ENCODE measurements at regions not wholly inside any gene's neighbourhood (a gene's known extent, or its start where the extent isn't known, plus 50 kb on each side); places are given as distances from the start of the nearest gene placed in this dataset.

DNA sequence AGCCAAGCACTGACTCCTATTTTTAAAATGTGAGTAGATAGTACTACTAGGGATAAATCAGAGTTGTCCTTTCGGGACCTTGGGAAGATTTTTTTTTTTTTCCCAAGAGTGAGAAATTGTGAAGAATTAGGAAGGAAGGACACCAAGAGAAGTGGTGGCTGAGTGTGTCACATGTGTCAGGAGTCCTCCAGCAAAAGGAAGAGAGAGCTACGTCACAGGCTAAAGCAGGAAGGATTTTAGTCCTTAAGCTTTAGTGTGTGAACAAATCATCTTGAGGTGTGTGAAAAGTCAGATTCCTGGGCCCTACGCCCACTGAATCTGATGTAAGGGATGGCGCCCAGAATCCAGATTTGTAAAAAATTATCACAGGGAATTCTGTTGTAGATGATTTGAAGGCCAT, 172.7 kb downstream of the SERPINI1 start:
- 77% methylated on average over 4 of the region's 4 CpGs for WGBS (ENCODE audit: insufficient coverage, low coverage, low lambda C conversion rate, missing lambda C conversion rate)
- no peaks in the 10 kb centered on the region for H3K9me3 ChIP-seq
- H3K4me3 ChIP-seq: no peak overlapping the region
- H3K4me1 ChIP-seq: no peaks in the 10 kb centered on the region
- ATAC-seq: no peak
- intact Hi-C loops (cut with DNase I): no loop called here
- TF ChIP-seq POLR2A (IDR thresholded peaks at IDR 0.05): no peak
- TF ChIP-seq, protein P1, sequence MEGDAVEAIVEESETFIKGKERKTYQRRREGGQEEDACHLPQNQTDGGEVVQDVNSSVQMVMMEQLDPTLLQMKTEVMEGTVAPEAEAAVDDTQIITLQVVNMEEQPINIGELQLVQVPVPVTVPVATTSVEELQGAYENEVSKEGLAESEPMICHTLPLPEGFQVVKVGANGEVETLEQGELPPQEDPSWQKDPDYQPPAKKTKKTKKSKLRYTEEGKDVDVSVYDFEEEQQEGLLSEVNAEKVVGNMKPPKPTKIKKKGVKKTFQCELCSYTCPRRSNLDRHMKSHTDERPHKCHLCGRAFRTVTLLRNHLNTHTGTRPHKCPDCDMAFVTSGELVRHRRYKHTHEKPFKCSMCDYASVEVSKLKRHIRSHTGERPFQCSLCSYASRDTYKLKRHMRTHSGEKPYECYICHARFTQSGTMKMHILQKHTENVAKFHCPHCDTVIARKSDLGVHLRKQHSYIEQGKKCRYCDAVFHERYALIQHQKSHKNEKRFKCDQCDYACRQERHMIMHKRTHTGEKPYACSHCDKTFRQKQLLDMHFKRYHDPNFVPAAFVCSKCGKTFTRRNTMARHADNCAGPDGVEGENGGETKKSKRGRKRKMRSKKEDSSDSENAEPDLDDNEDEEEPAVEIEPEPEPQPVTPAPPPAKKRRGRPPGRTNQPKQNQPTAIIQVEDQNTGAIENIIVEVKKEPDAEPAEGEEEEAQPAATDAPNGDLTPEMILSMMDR (IDR thresholded peaks at IDR 0.05): no peak
- no peaks in the 10 kb centered on the region for H3K27me3 ChIP-seq
- no peak overlapping the region for H3K27ac ChIP-seq
- no peaks in the 10 kb centered on the region for H3K36me3 ChIP-seq
- no peak for DNase-seq

DNA sequence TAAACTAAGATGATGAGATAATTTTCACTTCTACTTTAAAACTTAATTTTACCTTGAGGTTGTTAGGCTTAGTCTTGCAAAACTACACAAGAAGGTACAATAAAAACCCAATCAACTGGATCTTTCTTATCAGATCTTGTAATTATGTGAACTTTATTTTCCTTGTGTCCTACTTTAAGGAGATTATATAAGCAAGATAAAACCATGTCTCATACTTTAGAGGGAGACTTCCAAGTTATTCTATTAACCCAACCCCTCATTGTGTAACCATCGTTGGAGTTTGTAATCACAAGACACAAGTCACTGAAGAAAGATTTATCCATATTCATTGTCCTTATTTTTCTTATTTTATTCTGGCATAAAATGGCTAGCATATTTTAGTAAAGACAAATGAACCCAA, 165.6 kb downstream of the SERPINI1 start:
- H3K9me3 ChIP-seq: no peaks in the 10 kb centered on the region
- DNase-seq: no peak
- H3K27me3 ChIP-seq: no peaks in the 10 kb centered on the region
- intact Hi-C loops (cut with DNase I): no loop called here
- no peak for TF ChIP-seq POLR2A (IDR thresholded peaks at IDR 0.05)
- TF ChIP-seq, protein P1 (IDR thresholded peaks at IDR 0.05): no peak
- H3K27ac ChIP-seq: no peak overlapping the region
- 69% methylated on average over 1 of the region's 1 CpG for WGBS (ENCODE audit: insufficient coverage, low coverage, low lambda C conversion rate, missing lambda C conversion rate)
- no peaks in the 10 kb centered on the region for H3K4me1 ChIP-seq
- no peak for ATAC-seq
- no peak overlapping the region for H3K4me3 ChIP-seq
- no peaks in the 10 kb centered on the region for H3K36me3 ChIP-seq

DNA sequence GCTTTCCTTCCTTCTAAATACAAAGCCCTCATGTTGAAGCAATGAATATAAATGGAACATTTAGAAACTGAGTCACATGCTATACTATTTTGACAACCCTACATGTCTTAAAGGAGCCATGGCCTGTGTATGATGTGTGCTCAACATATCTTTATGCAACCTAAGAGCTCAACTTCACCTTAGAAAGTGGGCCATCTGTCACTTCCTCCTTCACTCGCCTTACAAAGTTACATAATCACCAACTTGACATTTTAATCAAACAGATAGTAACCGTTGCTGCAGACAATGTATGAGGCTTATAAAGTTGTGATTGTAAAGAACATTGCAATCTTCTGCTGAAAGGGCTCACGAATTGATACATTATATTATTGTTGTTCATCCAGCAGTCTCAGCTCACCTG, 163.6 kb downstream of the SERPINI1 start:
- H3K4me1 ChIP-seq: no peaks in the 10 kb centered on the region
- 45% methylated on average over 3 of the region's 3 CpGs for WGBS (ENCODE audit: insufficient coverage, low coverage, low lambda C conversion rate, missing lambda C conversion rate)
- DNase-seq (no peak), ATAC-seq (no peak)
- H3K9me3 ChIP-seq: no peaks in the 10 kb centered on the region
- TF ChIP-seq, protein P1 (IDR thresholded peaks at IDR 0.05): no peak
- no peak for TF ChIP-seq POLR2A (IDR thresholded peaks at IDR 0.05)
- no peak overlapping the region for H3K27ac ChIP-seq
- no peaks in the 10 kb centered on the region for H3K36me3 ChIP-seq
- H3K27me3 ChIP-seq: no peaks in the 10 kb centered on the region
- intact Hi-C loops (cut with DNase I): no loop called here
- H3K4me3 ChIP-seq: no peak overlapping the region

DNA sequence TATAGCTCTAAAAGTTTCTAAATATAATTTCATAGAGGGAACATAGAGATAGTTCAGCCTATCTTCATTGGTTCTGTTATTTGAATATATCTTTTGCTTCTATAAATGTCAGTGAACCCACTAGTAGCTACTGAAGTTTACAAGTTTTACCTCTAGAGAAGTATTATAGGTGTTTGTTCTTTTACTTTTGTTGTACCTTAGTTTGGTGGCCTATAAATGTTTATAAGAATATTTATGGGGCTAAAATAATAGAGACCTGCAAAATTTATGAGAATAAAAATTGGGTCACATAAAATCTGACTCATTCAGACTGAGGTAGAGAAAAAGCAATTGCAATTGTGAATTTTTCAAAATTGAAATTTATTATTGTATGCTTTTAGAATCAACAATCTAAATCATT, 162.6 kb downstream of the SERPINI1 start:
- no peak for ATAC-seq
- DNase-seq: no peak
- Histone ChIP-seq H3K36me3 (no peaks in the 10 kb centered on the region), H3K27ac (no peak overlapping the region), H3K27me3 (no peaks in the 10 kb centered on the region), H3K9me3 (no peaks in the 10 kb centered on the region), H3K4me3 (no peak overlapping the region), H3K4me1 (no peaks in the 10 kb centered on the region)
- TF ChIP-seq POLR2A (IDR thresholded peaks at IDR 0.05): no peak
- TF ChIP-seq, protein P1 (IDR thresholded peaks at IDR 0.05): no peak
- intact Hi-C loops (cut with DNase I): no loop called here

DNA sequence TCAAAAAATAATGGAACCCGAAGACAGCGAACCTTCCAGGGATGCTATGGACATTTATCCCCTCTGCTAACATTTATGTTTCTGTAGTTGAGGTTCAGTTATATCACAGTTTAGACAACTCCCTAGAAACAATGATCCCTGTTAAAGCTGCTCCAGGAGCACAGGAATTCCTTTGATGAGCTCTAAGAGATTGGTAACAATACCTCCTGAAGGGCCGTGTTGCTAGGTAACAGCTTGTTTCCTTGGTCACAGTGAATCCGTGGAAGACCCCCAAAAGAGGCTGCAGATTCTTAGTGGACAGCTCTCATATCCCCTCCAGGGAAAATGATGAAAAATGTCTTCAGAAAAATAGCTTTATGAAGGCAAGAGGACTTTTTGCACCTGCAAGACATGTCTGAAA, 160.2 kb downstream of the SERPINI1 start:
- WGBS (ENCODE audit: insufficient coverage, low coverage, low lambda C conversion rate, missing lambda C conversion rate): 39% methylated on average over 4 of the region's 4 CpGs
- Histone ChIP-seq H3K4me1 (no peaks in the 10 kb centered on the region), H3K27me3 (no peaks in the 10 kb centered on the region), H3K36me3 (no peaks in the 10 kb centered on the region), H3K4me3 (no peak overlapping the region), H3K27ac (no peak overlapping the region), H3K9me3 (no peaks in the 10 kb centered on the region)
- intact Hi-C loops (cut with DNase I): no loop called here
- ATAC-seq (no peak), DNase-seq (no peak)
- TF ChIP-seq, protein P1 (IDR thresholded peaks at IDR 0.05): no peak
- TF ChIP-seq POLR2A (IDR thresholded peaks at IDR 0.05): no peak

Data from right lobe of liver (tissue), 6 donors.